ENCODE measurements at regions not wholly inside any gene's neighbourhood (a gene's known extent, or its start where the extent isn't known, plus 50 kb on each side); places are given as distances from the start of the nearest gene placed in this dataset.
"Not testable (repeated sequence)": the region's sequence is repeated elsewhere in the genome, so short reads cannot be mapped to it uniquely, and the experiment has no call there.

- DNase-seq: not testable (repeated sequence)
Measured at GRCh38 chr3:74825404-74825803, 210.9 kb upstream of the CNTN3 start.

GRCh38 chr3:74824366-74824765 lies 209.9 kb upstream of the CNTN3 start:
- no peak for DNase-seq

GRCh38 chr3:74814181-74814580 lies 199.7 kb upstream of the CNTN3 start:
- DNase-seq: no peak

GRCh38 chr3:74812756-74813155 lies 198.3 kb upstream of the CNTN3 start:
- no peak for DNase-seq

- no peak for DNase-seq
Measured at GRCh38 chr3:74808506-74809275, 194.2 kb upstream of the CNTN3 start.

- DNase-seq: no peak
Measured at GRCh38 chr3:74801924-74802323, 187.5 kb upstream of the CNTN3 start.

GRCh38 chr3:74789111-74789510 lies 174.7 kb upstream of the CNTN3 start:
- DNase-seq: peak; percentile 60

GRCh38 chr3:74787011-74787410 lies 172.6 kb upstream of the CNTN3 start:
- peak; percentile 1 for DNase-seq

- DNase-seq: no peak
Measured at GRCh38 chr3:74771401-74771800, 156.9 kb upstream of the CNTN3 start.

GRCh38 chr3:74768010-74768409 lies 153.6 kb upstream of the CNTN3 start:
- no peak for DNase-seq

- no peak for DNase-seq
Measured at GRCh38 chr3:74766405-74766804, 151.9 kb upstream of the CNTN3 start.

- DNase-seq: no peak
Measured at GRCh38 chr3:74763830-74764229, 149.4 kb upstream of the CNTN3 start.

- DNase-seq: no peak
Measured at GRCh38 chr3:74756674-74757073, 142.2 kb upstream of the CNTN3 start.

- no peak for DNase-seq
Measured at GRCh38 chr3:74752290-74752689, 137.8 kb upstream of the CNTN3 start.

- no peak for DNase-seq
Measured at GRCh38 chr3:74751775-74752174, 137.3 kb upstream of the CNTN3 start.

- DNase-seq: no peak
Measured at GRCh38 chr3:74750901-74751300, 136.4 kb upstream of the CNTN3 start.

GRCh38 chr3:74739242-74739641 lies 124.8 kb upstream of the CNTN3 start:
- peak; percentile 10 for DNase-seq

- DNase-seq: no peak
Measured at GRCh38 chr3:74722211-74722610, 107.8 kb upstream of the CNTN3 start.

GRCh38 chr3:74713977-74714376 lies 99.5 kb upstream of the CNTN3 start:
- no peak for DNase-seq

- no peak for DNase-seq
Measured at GRCh38 chr3:74711913-74712512, 97.6 kb upstream of the CNTN3 start.

GRCh38 chr3:74709951-74710350 lies 95.5 kb upstream of the CNTN3 start:
- DNase-seq: no peak

GRCh38 chr3:74693696-74694393 lies 79.4 kb upstream of the CNTN3 start:
- no peak for DNase-seq

- peak; percentile 16 for DNase-seq
Measured at GRCh38 chr3:74693251-74693650, 78.8 kb upstream of the CNTN3 start.

GRCh38 chr3:74691946-74692345 lies 77.5 kb upstream of the CNTN3 start:
- DNase-seq: no peak

All from fibroblast of upper back skin (primary cell).